HCT116 (cell line): ENCODE measurements at regions not wholly inside any gene's neighbourhood (a gene's known extent, or its start where the extent isn't known, plus 50 kb on each side); places are given as distances from the start of the nearest gene placed in this dataset.
"Not testable (repeated sequence)": the region's sequence is repeated elsewhere in the genome, so short reads cannot be mapped to it uniquely, and the experiment has no call there.

Experiments
- ATAC-seq: fragments of 200-7000 bp; cut with Tn5 transposase; 2 replicates; pipeline ENCODE4 v1.9.1; 2020; ENCODE audit warnings: mild to moderate bottlenecking, moderate library complexity
- BruUV-seq: library from RNA; stranded (reverse); fragments of 400-500 nt; replicated peaks from 2 replicates; lab custom pipeline; 2021; lab: Mats Ljungman, UMichigan
- CTCF ChIA-PET: fragments of 300-600 bp; sonication (Branson Sonifier 250); formaldehyde crosslinking; loops from one replicate; lab custom pipeline; 2021; ENCODE audit warnings: antibody characterized with exemption; lab: Charles Lee
- POLR2A ChIA-PET: fragments of 300-600, 350-600 bp; sonication (Branson Sonifier 250); formaldehyde crosslinking; loops from one replicate; lab custom pipeline; 2021; ENCODE audit warnings: antibody characterized with exemption; lab: Charles Lee
- RAD21 ChIA-PET, 2 experiments: fragments of 300-600 bp; sonication (Branson Sonifier 250); formaldehyde crosslinking; loops; one replicate each; lab custom pipeline; 2023; ENCODE audit warnings: low total read pairs in 2 of 2; ENCODE audit not compliant: uncharacterized antibody in 2 of 2, unreplicated experiment in 2 of 2, low non-redundant PET in 1 of 2; lab: Charles Lee
- DNase-seq: peaks from one replicate; pipeline ENCODE4 v3.0.0-alpha.2; 2010; ENCODE audit warnings: low read depth, low spot score
- H2AFZ ChIP-seq: fragments of 200-600 bp; shearing (Covaris generic), sonication (generic); 2 replicates; pipeline ENCODE4 v1.6.1; 2017; ENCODE audit warnings: low read depth, mixed run types, mixed read lengths, antibody characterized with exemption, low read length; ENCODE audit not compliant: poor library complexity, severe bottlenecking
- H3K27ac ChIP-seq: 2 replicates; pipeline ENCODE4 v1.5.1; 2012; ENCODE audit warnings: low read depth, low read length
- H3K27me3 ChIP-seq: fragments of 200-600 bp; sonication (generic); 2 replicates; pipeline ENCODE4 v1.6.1; 2016; ENCODE audit warnings: mixed run types, low read length, mixed read lengths; ENCODE audit not compliant: insufficient read depth
- H3K36me3 ChIP-seq, 2 experiments: fragments of 200-500 bp in 1 of 2; fragments of 200-600 bp in 1 of 2; sonication (Bioruptor generic) in 1 of 2; sonication (generic) in 1 of 2; 2 replicates each; pipeline versions ENCODE4 v1.5.1 to v1.6.1; 2014 to 2016; ENCODE audit warnings: low read length in 2 of 2, inconsistent platforms in 1 of 2, mixed read lengths in 1 of 2, mixed run types in 1 of 2; ENCODE audit not compliant: insufficient read depth in 2 of 2, control insufficient read depth in 1 of 2
- H3K4me1 ChIP-seq, 2 experiments: fragments of 200-600 bp in 1 of 2; sonication (generic) in 1 of 2; 2 replicates each; pipeline versions ENCODE4 v1.5.1 to v1.6.1; 2012 to 2017; ENCODE audit warnings: low read length in 2 of 2, inconsistent platforms in 1 of 2, mild to moderate bottlenecking in 1 of 2, mixed read lengths in 1 of 2, mixed run types in 1 of 2, moderate library complexity in 1 of 2; ENCODE audit not compliant: insufficient read depth in 2 of 2, control insufficient read depth in 1 of 2
- H3K4me2 ChIP-seq: fragments of 200-600 bp; sonication (generic); 2 replicates; pipeline ENCODE4 v1.6.1; 2017; ENCODE audit warnings: mixed run types, low read length, mixed read lengths
- H3K4me3 ChIP-seq, 2 experiments: fragments of 200-600 bp in 1 of 2; sonication (generic) in 1 of 2; replicated peaks in 1 of 2; 2 replicates each; pipeline ENCODE4 v1.5.1; 2011 to 2016; ENCODE audit warnings: low read length in 2 of 2, control low read depth in 1 of 2, low read depth in 1 of 2, mild to moderate bottlenecking in 1 of 2, mixed read lengths in 1 of 2, mixed run types in 1 of 2
- H3K79me2 ChIP-seq: fragments of 200-600 bp; sonication (generic); 2 replicates; pipeline ENCODE4 v1.6.1; 2017; ENCODE audit warnings: mild to moderate bottlenecking, mixed run types, low read length, moderate library complexity, mixed read lengths; ENCODE audit not compliant: insufficient read depth
- H3K9ac ChIP-seq: fragments of 200-600 bp; sonication (generic); 2 replicates; pipeline ENCODE4 v1.6.1; 2016; ENCODE audit warnings: low read length, mixed read lengths
- H3K9me2 ChIP-seq: fragments of 200-600 bp; sonication (generic), shearing (Covaris generic); 2 replicates; pipeline ENCODE4 v1.6.1; 2017; ENCODE audit warnings: mixed run types, mild to moderate bottlenecking, moderate library complexity; ENCODE audit not compliant: insufficient read depth
- H3K9me3 ChIP-seq, 2 experiments: fragments of 200-500 bp in 1 of 2; fragments of 200-600 bp in 1 of 2; sonication (Bioruptor generic) in 1 of 2; sonication (generic) in 1 of 2; 2 replicates each; pipeline ENCODE4 v1.6.1; 2014 to 2017; ENCODE audit warnings: low read length in 2 of 2, mixed read lengths in 2 of 2, inconsistent platforms in 1 of 2, low read depth in 1 of 2, mild to moderate bottlenecking in 1 of 2, mixed run types in 1 of 2, moderate library complexity in 1 of 2; ENCODE audit not compliant: control insufficient read depth in 1 of 2, insufficient read depth in 1 of 2
- H4K20me1 ChIP-seq: fragments of 200-600 bp; sonication (generic), shearing (Covaris generic); 2 replicates; pipeline ENCODE4 v1.6.1; 2017; ENCODE audit warnings: mixed run types, mild to moderate bottlenecking, moderate library complexity; ENCODE audit not compliant: insufficient read depth
- EGR1 ChIP-seq: IDR thresholded peaks from 2 replicates; pipeline ENCODE4 v1.6.1; 2012; ENCODE audit warnings: low read depth
- EZH2 ChIP-seq: fragments of 200-600 bp; sonication (generic); IDR thresholded peaks from 2 replicates; pipeline ENCODE4 v1.6.1; 2017; ENCODE audit warnings: antibody characterized with exemption, mixed run types
- EZH2phosphoT487 ChIP-seq: fragments of 200-600 bp; IDR thresholded peaks from 2 replicates; pipeline ENCODE4 v1.6.1; 2018; ENCODE audit warnings: antibody characterized with exemption, borderline replicate concordance
- FOSL1 ChIP-seq: IDR thresholded peaks from 2 replicates; pipeline ENCODE4 v1.6.1; 2012; ENCODE audit warnings: low read depth
- JUND ChIP-seq: IDR thresholded peaks from 2 replicates; pipeline ENCODE4 v1.6.1; 2012
- POLR2A ChIP-seq: IDR thresholded peaks from 2 replicates; pipeline ENCODE4 v1.7.0; 2011; ENCODE audit warnings: borderline replicate concordance; ENCODE audit not compliant: insufficient read depth, insufficient read length; ENCODE audit errors: extremely low read depth
- POLR2AphosphoS5 ChIP-seq: IDR thresholded peaks from 2 replicates; pipeline ENCODE4 v1.6.1; 2011; ENCODE audit warnings: mild to moderate bottlenecking, low read depth, low read length, moderate library complexity
- RAD21 ChIP-seq: IDR thresholded peaks from 2 replicates; pipeline ENCODE4 v1.6.1; 2012; ENCODE audit warnings: low read depth, mild to moderate bottlenecking
- SRF ChIP-seq: IDR thresholded peaks from 2 replicates; pipeline ENCODE4 v1.6.1; 2012; ENCODE audit warnings: low read depth
- ZNF274 ChIP-seq: fragments of 200-500 bp; sonication (Bioruptor generic); IDR thresholded peaks from 2 replicates; pipeline ENCODE4 v1.6.1; 2014; ENCODE audit warnings: mild to moderate bottlenecking, low read depth, low read length, inconsistent platforms
- intact Hi-C: fragments of 100-400 bp; cut with micrococcal nuclease; formaldehyde crosslinking; loops from 2 replicates; pipeline ENCODE4 v1.10.0; 2022
- TF ChIP-seq, protein P1 (sequence below): IDR thresholded peaks from 2 replicates; pipeline ENCODE4 v1.6.1; 2011; ENCODE audit warnings: mild to moderate bottlenecking, low read length, moderate library complexity; ENCODE audit not compliant: insufficient replicate concordance; ENCODE audit errors: extremely low read depth

DNA sequence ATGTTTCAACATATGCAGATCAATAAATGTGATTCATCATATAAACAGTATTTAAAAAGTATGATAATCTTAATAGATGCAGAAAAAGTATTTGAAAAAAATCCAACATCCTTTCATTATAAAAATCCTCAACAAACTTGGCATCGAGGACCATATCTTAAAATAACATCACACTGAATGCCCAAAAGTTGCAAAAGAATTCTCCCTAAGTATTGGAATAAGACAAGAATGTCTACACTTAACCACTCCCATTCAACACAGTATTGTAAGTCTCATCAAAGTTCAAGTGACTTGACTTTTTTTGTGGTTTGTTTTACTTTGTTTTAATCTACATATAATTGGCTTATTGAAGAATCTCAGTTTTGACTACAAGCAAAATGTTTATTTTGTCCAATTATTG, 779.0 kb upstream of the SLIT2 start:
- no peaks in the 10 kb centered on the region for H3K36me3 ChIP-seq
- intact Hi-C loops = no loop called here

GRCh38 chr4:19470001-19470400, 781.7 kb upstream of the SLIT2 start:
- ATAC-seq, H3K9me2 ChIP-seq, H3K79me2 ChIP-seq, H3K27ac ChIP-seq, intact Hi-C loops, CTCF ChIA-PET, DNase-seq, H4K20me1 ChIP-seq, RAD21 ChIA-PET, H3K36me3 ChIP-seq, H3K27me3 ChIP-seq, H3K4me1 ChIP-seq, H2AFZ ChIP-seq, H3K9ac ChIP-seq, H3K4me2 ChIP-seq, POLR2A ChIA-PET, BruUV-seq, H3K4me3 ChIP-seq, H3K9me3 ChIP-seq: not testable (repeated sequence)

More for the DNA sequence above, 779.0 kb upstream of the SLIT2 start:
- Histone ChIP-seq H3K4me1 (0 out of 4 replicates have a peak, but pooled peaks cover 0 to 3% of the 10 kb centered on the region in 2 experiments), H3K27ac (no peak overlapping the region), H3K4me3 (no peak overlapping the region), H4K20me1 (no peaks in the 10 kb centered on the region), H3K9me3 (no peaks in the 10 kb centered on the region), H2AFZ (no peak overlapping the region), H3K79me2 (peaks cover 3% of the 10 kb centered on the region; the same call in 1 of the 2 replicates), H3K27me3 (no peaks in the 10 kb centered on the region), H3K9me2 (no peaks in the 10 kb centered on the region), H3K4me2 (no peak overlapping the region), H3K9ac (no peak overlapping the region)
- ChIA-PET RAD21 (no interaction called here), CTCF (no interaction called here), POLR2A (no interaction called here)
- BruUV-seq = no TSS peak
- ATAC-seq = no peak
- TF ChIP-seq ZNF274 = no peak
- no peak for DNase-seq

DNA sequence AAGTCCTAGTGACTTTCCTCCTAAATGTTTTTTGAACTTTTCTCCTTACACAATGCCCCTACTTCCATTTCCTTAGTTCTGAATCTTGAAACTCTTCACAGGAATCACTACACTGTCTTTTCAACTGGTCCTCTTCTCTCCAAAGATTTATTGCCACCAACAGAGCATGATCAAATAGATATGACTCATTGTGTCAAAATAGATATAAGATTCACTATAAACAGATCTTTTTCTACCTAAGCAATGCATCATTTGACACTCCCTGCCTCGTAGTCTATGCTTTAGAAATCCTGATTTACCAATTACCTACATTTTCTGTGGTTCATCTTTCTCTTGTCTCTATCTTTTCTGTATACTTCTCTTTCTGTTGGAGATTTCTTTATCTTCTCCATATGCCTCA, 789.6 kb upstream of the SLIT2 start:
- CTCF ChIA-PET = no interaction called here
- Histone ChIP-seq H3K79me2 (no peaks in the 10 kb centered on the region; the same call in 1 of the 2 replicates), H3K4me3 (no peak overlapping the region), H4K20me1 (no peaks in the 10 kb centered on the region), H2AFZ (no peak overlapping the region), H3K36me3 (no peaks in the 10 kb centered on the region), H3K4me2 (no peak overlapping the region), H3K9me3 (no peaks in the 10 kb centered on the region), H3K27ac (no peak overlapping the region), H3K9me2 (no peaks in the 10 kb centered on the region), H3K9ac (no peak overlapping the region), H3K4me1 (0 out of 4 replicates have a peak, but pooled peaks cover 0 to 6% of the 10 kb centered on the region in 2 experiments), H3K27me3 (no peaks in the 10 kb centered on the region)
- intact Hi-C loops = no loop called here
- POLR2A ChIA-PET = no interaction called here
- no TSS peak for BruUV-seq
- RAD21 ChIA-PET = no interaction called here
- DNase-seq (no peak), ATAC-seq (no peak)
- TF ChIP-seq EZH2 (no peak), RAD21 (no peak), POLR2A (no peak), EZH2phosphoT487 (no peak), POLR2AphosphoS5 (no peak), FOSL1 (no peak), JUND (no peak), SRF (no peak), ZNF274 (no peak), EGR1 (no peak)
- TF ChIP-seq, protein P1, sequence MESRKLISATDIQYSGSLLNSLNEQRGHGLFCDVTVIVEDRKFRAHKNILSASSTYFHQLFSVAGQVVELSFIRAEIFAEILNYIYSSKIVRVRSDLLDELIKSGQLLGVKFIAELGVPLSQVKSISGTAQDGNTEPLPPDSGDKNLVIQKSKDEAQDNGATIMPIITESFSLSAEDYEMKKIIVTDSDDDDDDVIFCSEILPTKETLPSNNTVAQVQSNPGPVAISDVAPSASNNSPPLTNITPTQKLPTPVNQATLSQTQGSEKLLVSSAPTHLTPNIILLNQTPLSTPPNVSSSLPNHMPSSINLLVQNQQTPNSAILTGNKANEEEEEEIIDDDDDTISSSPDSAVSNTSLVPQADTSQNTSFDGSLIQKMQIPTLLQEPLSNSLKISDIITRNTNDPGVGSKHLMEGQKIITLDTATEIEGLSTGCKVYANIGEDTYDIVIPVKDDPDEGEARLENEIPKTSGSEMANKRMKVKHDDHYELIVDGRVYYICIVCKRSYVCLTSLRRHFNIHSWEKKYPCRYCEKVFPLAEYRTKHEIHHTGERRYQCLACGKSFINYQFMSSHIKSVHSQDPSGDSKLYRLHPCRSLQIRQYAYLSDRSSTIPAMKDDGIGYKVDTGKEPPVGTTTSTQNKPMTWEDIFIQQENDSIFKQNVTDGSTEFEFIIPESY = no peak
